ENCODE measurements at regions not wholly inside any gene's neighbourhood (a gene's known extent, or its start where the extent isn't known, plus 50 kb on each side); places are given as distances from the start of the nearest gene placed in this dataset.

GRCh38 chr22:27552863-27553262, 248.7 kb downstream of the MN1 start:
- TF ChIP-seq CTCF (IDR thresholded peaks at IDR 0.05), result no peak
- DNase-seq (ENCODE audit: low spot score) (no peak), ATAC-seq (ENCODE audit: low FRiP score) (no peak)

GRCh38 chr22:27554106-27554811, 247.3 kb downstream of the MN1 start:
- no peak for ATAC-seq (ENCODE audit: low FRiP score)
- no peak for TF ChIP-seq CTCF (IDR thresholded peaks at IDR 0.05)
- no peak for DNase-seq (ENCODE audit: low spot score)

- DNase-seq (ENCODE audit: low spot score), result no peak
- no peak for TF ChIP-seq CTCF (IDR thresholded peaks at IDR 0.05)
- ATAC-seq (ENCODE audit: low FRiP score), result no peak
Observed at GRCh38 chr22:27554841-27555456, 246.6 kb downstream of the MN1 start.

GRCh38 chr22:27556371-27556770, 245.2 kb downstream of the MN1 start:
- no peak for TF ChIP-seq CTCF (IDR thresholded peaks at IDR 0.05)
- DNase-seq (ENCODE audit: low spot score) (no peak), ATAC-seq (ENCODE audit: low FRiP score) (no peak)

- DNase-seq (ENCODE audit: low spot score) (no peak), ATAC-seq (ENCODE audit: low FRiP score) (no peak)
- no peak for TF ChIP-seq CTCF (IDR thresholded peaks at IDR 0.05)
Observed at GRCh38 chr22:27557286-27558008, 244.1 kb downstream of the MN1 start.

GRCh38 chr22:27558658-27559371, 242.7 kb downstream of the MN1 start:
- TF ChIP-seq CTCF (IDR thresholded peaks at IDR 0.05), result no peak
- no peak for ATAC-seq (ENCODE audit: low FRiP score)
- no peak for DNase-seq (ENCODE audit: low spot score)
